DOHH2 (cell line): ENCODE measurements at regions not wholly inside any gene's neighbourhood (a gene's known extent, or its start where the extent isn't known, plus 50 kb on each side); places are given as distances from the start of the nearest gene placed in this dataset.

ENCODE experiments used
- H3F3A ChIP-seq: fragments of 200-600 bp; sonication (generic), shearing (Covaris generic); 2 replicates; pipeline ENCODE4 v1.6.0; 2016; ENCODE audit warnings: antibody characterized with exemption, mild to moderate bottlenecking; ENCODE audit not compliant: control insufficient read depth, insufficient read depth
- H3K27ac ChIP-seq: fragments of 200-600 bp; sonication (generic); 2 replicates; pipeline ENCODE4 v1.5.1; 2014; ENCODE audit warnings: low read depth, mild to moderate bottlenecking, low read length, moderate library complexity
- H3K27me3 ChIP-seq: fragments of 200-600 bp; sonication (generic); 2 replicates; pipeline ENCODE4 v1.6.1; 2014; ENCODE audit warnings: mild to moderate bottlenecking, low read length, mixed read lengths; ENCODE audit not compliant: control insufficient read depth
- H3K36me3 ChIP-seq: fragments of 200-600 bp; sonication (generic); 2 replicates; pipeline ENCODE4 v1.6.1; 2014; ENCODE audit warnings: mild to moderate bottlenecking, low read length, moderate library complexity, mixed read lengths; ENCODE audit not compliant: control insufficient read depth
- H3K4me1 ChIP-seq: fragments of 200-600 bp; sonication (generic); 2 replicates; pipeline ENCODE4 v1.6.1; 2014; ENCODE audit warnings: mild to moderate bottlenecking, low read length, mixed read lengths; ENCODE audit not compliant: control insufficient read depth
- H3K4me2 ChIP-seq: fragments of 200-600 bp; sonication (generic); 2 replicates; pipeline ENCODE4 v1.6.0; 2014; ENCODE audit warnings: mild to moderate bottlenecking, low read length, moderate library complexity
- H3K4me3 ChIP-seq: fragments of 200-600 bp; sonication (generic); 2 replicates; pipeline ENCODE4 v1.5.1; 2014; ENCODE audit warnings: mild to moderate bottlenecking, low read length, mixed read lengths
- H3K79me2 ChIP-seq: fragments of 200-600 bp; sonication (generic); 2 replicates; pipeline ENCODE4 v1.6.1; 2014; ENCODE audit warnings: mild to moderate bottlenecking, low read length, mixed read lengths; ENCODE audit not compliant: control insufficient read depth
- H3K9me2 ChIP-seq: fragments of 200-600 bp; sonication (generic); replicated peaks from 2 replicates; pipeline ENCODE4 v1.6.1; 2014; ENCODE audit warnings: mild to moderate bottlenecking, low read length, mixed read lengths; ENCODE audit not compliant: control insufficient read depth
- H3K9me3 ChIP-seq: fragments of 200-600 bp; sonication (generic); 2 replicates; pipeline ENCODE4 v1.6.1; 2014; ENCODE audit warnings: antibody characterized with exemption, low read length, mixed read lengths; ENCODE audit not compliant: control insufficient read depth, insufficient read depth
- H4K20me1 ChIP-seq: fragments of 200-600 bp; sonication (generic); 2 replicates; pipeline ENCODE4 v1.6.0; 2014; ENCODE audit warnings: low read depth, mild to moderate bottlenecking, antibody characterized with exemption, low read length, moderate library complexity; ENCODE audit not compliant: control insufficient read depth, insufficient read depth
- CTCF ChIP-seq: fragments of 200-600 bp; sonication (generic); IDR thresholded peaks from one replicate; pipeline ENCODE4 v1.5.1; 2014; ENCODE audit warnings: antibody characterized with exemption, mild to moderate bottlenecking, low read depth, low read length; ENCODE audit not compliant: poor library complexity, severe bottlenecking
- EZH2phosphoT487 ChIP-seq: fragments of 200-600 bp; sonication (generic); IDR thresholded peaks from 2 replicates; pipeline ENCODE4 v1.6.1; 2017; ENCODE audit warnings: borderline replicate concordance, mild to moderate bottlenecking, antibody characterized with exemption, low read length, moderate library complexity, mixed read lengths

DNA sequence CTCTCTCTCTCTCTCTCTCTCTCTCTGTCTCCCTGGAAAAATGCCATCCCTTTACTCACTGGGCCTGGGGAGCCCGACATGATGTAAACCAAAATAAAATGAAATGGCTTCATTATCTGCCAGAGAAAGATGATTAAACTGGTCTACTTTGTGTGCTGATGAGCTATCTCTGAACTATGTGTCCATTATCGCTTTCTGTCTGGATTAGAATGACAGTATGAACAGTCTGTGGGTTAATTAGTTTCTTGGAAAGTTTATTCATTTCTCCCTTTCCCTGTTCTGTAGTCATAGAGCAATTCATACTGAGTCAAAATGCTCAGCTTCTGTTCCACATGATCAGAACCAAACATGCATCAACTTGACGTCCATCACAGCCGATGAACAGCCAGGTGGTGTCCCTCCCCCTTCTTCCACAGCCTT, 72.4 kb upstream of the KCND3 start:
- no peak overlapping the region for H3K4me3 ChIP-seq
- no peak overlapping the region for H3K4me2 ChIP-seq
- H3K9me2 ChIP-seq: no peaks in the 10 kb centered on the region
- H3K27me3 ChIP-seq: peaks cover 9% of the 10 kb centered on the region; the same call in 1 of the 2 replicates
- H3K9me3 ChIP-seq: no peaks in the 10 kb centered on the region
- H3F3A ChIP-seq: no peaks in the 10 kb centered on the region
- peaks cover 7% of the 10 kb centered on the region for H3K4me1 ChIP-seq
- H3K36me3 ChIP-seq: no peaks in the 10 kb centered on the region
- no peaks in the 10 kb centered on the region for H3K79me2 ChIP-seq
- TF ChIP-seq EZH2phosphoT487: no peak
- TF ChIP-seq CTCF: no peak
- H3K27ac ChIP-seq: no peak overlapping the region
- no peaks in the 10 kb centered on the region for H4K20me1 ChIP-seq

DNA sequence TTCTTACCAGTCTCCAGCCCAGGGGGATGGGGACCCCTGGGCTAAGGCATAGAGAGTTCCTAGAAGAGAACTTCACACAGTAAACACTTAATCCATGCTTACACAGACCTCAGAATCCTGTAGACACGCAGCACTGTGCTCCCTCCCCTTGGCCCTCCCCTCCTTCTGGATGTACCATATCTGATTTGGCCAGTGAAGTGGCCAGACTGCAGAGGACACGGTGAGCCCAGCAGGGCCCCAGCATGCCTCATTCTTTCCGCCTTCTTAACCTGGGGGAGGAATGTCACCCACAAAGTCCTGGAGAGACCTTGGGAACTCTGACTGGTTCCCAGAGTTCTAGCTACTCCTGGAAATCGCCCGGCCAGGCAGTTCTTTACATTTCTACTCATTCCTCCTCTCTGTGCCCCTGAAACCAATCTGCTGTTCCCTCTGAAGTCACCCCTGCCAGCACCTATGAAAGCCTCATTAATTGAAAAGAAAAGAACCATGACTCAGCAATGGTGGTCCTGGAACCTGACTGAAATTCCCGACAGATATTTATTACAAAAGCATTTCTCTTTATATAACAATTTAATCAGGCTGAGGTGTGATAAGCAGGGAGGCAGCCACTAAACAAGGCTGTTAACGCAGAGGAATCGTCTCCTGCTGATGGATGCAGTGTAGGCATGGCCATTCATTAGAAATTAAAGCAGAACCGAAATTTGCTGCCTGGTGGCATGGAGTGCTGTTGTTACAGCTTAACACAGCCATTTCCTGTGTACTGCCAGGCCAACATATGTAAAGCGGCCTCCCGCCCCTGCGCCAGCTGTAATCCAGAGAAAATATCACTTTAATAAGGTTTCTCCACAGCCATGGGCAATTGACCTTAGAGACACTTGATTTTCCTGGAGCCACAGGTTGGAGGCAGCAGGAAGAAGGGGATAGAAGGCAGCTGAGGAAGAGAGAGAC, 74.6 kb upstream of the KCND3 start:
- Histone ChIP-seq H3K36me3 (no peaks in the 10 kb centered on the region), H3K9me2 (no peaks in the 10 kb centered on the region)

DNA sequence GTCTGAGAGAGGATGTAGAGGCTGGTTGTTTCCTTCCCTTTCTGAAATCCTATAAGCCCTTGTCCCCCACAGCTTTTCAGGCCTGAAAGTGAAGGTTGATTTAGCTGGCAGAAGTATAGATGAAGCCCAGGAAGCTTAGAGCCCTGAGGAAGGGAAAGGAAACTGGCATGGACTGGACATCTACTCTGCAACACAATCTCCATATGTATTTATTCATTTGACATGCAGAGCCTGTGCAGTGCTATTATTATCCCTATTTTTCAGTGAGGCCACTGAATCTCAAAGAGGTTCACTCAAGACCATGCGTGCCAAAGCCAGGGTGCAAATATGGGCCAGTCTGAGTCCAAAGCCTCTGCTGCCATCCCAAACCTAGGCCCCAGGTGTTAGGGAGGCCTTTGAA, 78.5 kb upstream of the KCND3 start:
- no peaks in the 10 kb centered on the region for H3K9me3 ChIP-seq
- peaks cover 9% of the 10 kb centered on the region; the same call in 1 of the 2 replicates for H3K27me3 ChIP-seq
- no peak overlapping the region for H3K27ac ChIP-seq
- H4K20me1 ChIP-seq: no peaks in the 10 kb centered on the region
- no peak overlapping the region for H3K4me2 ChIP-seq
- TF ChIP-seq CTCF (no peak), EZH2phosphoT487 (no peak)
- no peak overlapping the region for H3K4me3 ChIP-seq
- no peaks in the 10 kb centered on the region for H3K79me2 ChIP-seq
- H3F3A ChIP-seq: no peaks in the 10 kb centered on the region
- peaks cover 7% of the 10 kb centered on the region for H3K4me1 ChIP-seq
- H3K36me3 ChIP-seq: no peaks in the 10 kb centered on the region
- no peaks in the 10 kb centered on the region for H3K9me2 ChIP-seq

More for the DNA sequence above, 74.6 kb upstream of the KCND3 start:
- Histone ChIP-seq H3F3A (no peaks in the 10 kb centered on the region), H3K9me3 (no peaks in the 10 kb centered on the region), H3K79me2 (no peaks in the 10 kb centered on the region), H3K27ac (no peak overlapping the region), H3K4me2 (no peak overlapping the region), H4K20me1 (no peaks in the 10 kb centered on the region), H3K4me1 (peaks cover 7% of the 10 kb centered on the region), H3K27me3 (peaks cover 9% of the 10 kb centered on the region; the same call in 1 of the 2 replicates), H3K4me3 (no peak overlapping the region)
- TF ChIP-seq EZH2phosphoT487: no peak
- no peak for TF ChIP-seq CTCF
